ENCODE measurements at regions not wholly inside any gene's neighbourhood (a gene's known extent, or its start where the extent isn't known, plus 50 kb on each side); places are given as distances from the start of the nearest gene placed in this dataset.

DNA sequence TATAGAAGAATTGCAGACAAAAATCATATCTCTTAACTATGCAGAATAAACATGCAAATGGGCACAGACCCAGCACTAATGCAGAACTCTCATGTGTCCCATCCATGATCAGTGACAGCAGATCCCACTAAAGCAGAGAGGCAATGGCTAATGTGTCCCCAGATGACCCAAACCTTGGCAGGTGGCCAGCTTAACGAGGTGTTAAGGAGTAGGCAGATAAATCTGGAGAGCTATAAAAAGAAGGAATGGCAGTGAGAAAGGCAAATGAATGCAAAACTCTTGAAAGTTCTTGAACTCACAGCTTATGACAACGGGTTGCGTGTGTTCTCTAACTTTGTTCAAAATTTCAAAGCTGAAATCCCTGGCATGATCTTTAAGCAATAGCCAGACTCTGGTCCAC is 265.4 kb downstream of the RASEF start:
- no peak for TF ChIP-seq ZFX (IDR thresholded peaks at IDR 0.05)
- TF ChIP-seq, protein P1, sequence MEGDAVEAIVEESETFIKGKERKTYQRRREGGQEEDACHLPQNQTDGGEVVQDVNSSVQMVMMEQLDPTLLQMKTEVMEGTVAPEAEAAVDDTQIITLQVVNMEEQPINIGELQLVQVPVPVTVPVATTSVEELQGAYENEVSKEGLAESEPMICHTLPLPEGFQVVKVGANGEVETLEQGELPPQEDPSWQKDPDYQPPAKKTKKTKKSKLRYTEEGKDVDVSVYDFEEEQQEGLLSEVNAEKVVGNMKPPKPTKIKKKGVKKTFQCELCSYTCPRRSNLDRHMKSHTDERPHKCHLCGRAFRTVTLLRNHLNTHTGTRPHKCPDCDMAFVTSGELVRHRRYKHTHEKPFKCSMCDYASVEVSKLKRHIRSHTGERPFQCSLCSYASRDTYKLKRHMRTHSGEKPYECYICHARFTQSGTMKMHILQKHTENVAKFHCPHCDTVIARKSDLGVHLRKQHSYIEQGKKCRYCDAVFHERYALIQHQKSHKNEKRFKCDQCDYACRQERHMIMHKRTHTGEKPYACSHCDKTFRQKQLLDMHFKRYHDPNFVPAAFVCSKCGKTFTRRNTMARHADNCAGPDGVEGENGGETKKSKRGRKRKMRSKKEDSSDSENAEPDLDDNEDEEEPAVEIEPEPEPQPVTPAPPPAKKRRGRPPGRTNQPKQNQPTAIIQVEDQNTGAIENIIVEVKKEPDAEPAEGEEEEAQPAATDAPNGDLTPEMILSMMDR (conservative IDR thresholded peaks at IDR 0.05): no peak
- H3K27ac ChIP-seq: no peak overlapping the region

DNA sequence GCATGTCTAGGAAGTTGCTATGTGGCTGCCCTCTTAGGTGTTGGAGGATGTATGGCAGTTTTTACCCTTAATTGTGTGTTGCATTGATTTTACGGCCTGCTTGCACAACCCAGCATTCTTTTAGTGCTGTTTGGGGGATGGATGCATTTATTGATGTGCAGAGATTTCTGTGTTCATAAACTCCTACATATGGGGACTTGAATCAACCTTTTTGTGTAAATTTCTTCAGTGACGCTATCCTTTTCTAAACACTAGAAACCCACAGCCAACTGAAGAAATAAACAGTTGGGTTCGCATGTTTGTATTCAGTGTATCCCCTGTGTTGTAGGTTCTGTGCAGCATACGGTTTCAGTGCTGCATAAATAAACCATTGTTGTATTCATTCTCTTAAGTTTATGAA is 263.7 kb downstream of the RASEF start:
- no peak overlapping the region for H3K27ac ChIP-seq
- TF ChIP-seq, protein P1 (conservative IDR thresholded peaks at IDR 0.05): no peak
- TF ChIP-seq ZFX (IDR thresholded peaks at IDR 0.05): no peak

DNA sequence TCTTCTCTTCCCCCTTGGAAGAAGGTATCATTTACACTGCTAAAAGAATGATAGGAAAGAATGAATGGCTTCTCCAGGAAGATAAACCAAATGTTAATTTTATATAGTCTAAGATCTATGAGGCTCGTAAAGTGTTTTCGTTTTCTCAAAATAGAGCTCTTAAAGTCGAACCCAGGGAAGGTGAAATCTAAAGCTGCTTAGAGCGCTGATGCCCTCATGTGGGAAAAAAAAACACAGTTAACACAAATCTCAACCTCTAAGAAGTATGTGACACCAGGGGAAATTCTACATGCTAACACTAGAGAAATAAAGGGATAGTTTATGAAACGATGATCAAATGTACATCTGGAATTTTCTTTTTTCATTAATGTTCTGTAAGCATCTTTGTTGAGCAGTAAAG is 257.9 kb downstream of the RASEF start:
- TF ChIP-seq ZFX (IDR thresholded peaks at IDR 0.05): no peak
- TF ChIP-seq, protein P1 (conservative IDR thresholded peaks at IDR 0.05): peak; percentile 72
- no peak overlapping the region for H3K27ac ChIP-seq

DNA sequence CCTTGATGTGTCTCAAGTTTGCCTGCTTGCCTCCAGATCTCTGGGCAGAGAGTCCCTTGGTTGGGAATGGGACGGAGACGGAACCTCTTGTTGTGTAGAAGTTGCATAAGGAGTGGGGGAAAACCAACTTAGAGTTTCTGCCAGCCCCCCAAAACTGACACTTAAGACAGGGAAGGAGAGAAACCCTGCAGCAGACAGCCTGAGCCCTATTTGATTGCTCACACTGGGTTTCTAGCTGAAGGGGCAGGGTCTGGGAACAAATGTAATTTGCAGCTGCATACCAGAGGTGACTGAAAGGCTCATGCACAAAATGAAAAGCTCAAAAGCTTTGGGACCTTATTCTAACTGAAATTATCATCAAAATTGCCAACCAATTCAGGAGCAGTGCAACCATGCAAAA is 254.5 kb downstream of the RASEF start:
- TF ChIP-seq, protein P1 (conservative IDR thresholded peaks at IDR 0.05): no peak
- no peak for TF ChIP-seq ZFX (IDR thresholded peaks at IDR 0.05)
- no peak overlapping the region for H3K27ac ChIP-seq

DNA sequence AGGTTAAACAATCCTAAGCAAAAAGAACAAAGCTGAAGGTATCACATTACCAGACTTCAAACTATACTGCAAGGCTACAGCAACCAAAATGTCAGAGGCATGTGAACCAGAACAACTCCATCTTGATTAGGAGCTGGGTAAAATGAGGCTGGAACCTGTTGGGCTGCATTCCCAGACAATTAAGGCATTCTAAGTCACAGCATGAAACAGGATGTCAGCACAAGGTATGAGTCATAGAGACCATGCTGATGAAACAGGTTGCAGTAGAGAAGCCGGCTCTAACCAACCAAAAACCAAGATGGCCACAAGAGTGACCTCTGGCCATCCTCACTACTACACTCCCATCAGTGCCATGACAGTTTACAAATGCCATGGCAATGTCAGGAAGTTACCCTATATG is 252.0 kb downstream of the RASEF start:
- H3K27ac ChIP-seq: no peak overlapping the region
- TF ChIP-seq, protein P1 (conservative IDR thresholded peaks at IDR 0.05): no peak
- no peak for TF ChIP-seq ZFX (IDR thresholded peaks at IDR 0.05)

DNA sequence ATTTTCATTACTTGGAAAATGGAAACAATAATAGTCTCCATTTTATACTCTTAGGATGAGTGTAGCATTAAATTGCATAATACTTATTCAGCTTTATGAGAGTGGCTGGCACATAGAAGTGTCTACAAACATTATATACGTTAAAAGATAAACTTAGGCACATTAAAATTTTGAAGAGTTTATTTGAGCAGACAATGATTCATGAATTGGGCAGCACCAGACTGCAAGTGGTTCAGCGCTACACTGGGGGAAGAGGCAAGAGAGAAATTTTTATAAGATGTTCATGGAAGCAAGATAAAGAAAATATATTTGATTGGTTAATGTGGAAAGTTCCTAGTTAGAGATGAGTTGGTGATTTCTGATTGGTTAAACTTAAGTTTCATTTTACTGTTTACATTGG is 243.7 kb downstream of the RASEF start:
- TF ChIP-seq, protein P1 (conservative IDR thresholded peaks at IDR 0.05): no peak
- TF ChIP-seq ZFX (IDR thresholded peaks at IDR 0.05): no peak
- H3K27ac ChIP-seq: no peak overlapping the region

DNA sequence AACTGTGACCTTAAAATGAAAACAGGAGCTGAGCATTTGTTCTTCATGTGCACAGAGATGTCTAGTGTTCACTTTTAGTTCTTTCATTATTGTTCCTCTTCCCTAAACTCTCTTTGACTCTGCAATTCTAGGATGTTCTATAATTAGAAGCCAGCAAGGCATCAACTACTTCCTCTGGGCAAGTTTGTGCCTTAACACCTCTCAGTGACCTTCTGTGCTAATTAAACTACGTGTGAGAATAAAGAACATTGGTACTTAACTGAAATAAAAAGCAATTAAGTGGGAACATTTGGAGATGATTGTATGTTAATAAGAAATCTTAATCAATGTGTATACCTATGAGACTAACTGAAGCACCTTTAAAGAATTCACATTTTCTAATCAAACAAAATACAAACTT is 242.8 kb downstream of the RASEF start:
- no peak overlapping the region for H3K27ac ChIP-seq
- TF ChIP-seq ZFX (IDR thresholded peaks at IDR 0.05): no peak
- TF ChIP-seq, protein P1 (conservative IDR thresholded peaks at IDR 0.05): no peak
